ENCODE measurements at regions not wholly inside any gene's neighbourhood (a gene's known extent, or its start where the extent isn't known, plus 50 kb on each side); places are given as distances from the start of the nearest gene placed in this dataset.
"Not testable (repeated sequence)": the region's sequence is repeated elsewhere in the genome, so short reads cannot be mapped to it uniquely, and the experiment has no call there.

DNA sequence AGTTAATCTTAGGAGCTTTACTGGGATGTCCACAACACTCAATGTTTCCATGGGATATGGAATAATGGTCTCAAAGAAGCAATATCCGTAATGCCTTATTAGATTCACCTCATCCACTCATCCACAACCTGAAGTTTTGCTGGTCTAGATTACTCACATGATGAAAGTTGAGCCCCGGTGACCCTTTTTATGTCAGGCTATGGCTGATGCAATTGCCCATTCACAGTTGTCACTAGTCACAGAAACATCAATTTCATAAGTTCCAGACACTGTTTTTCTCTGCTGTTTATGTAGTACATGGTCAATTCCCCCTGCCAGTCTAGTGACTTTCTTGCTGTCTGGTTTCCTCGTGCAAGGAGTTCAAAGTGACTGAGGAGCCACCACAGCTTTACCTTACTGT lies 491.2 kb upstream of the ATXN8OS start:
- WGBS, 2 donors: 88 to 94% methylated on average over 3 of the region's 3 CpGs

GRCh38 chr13:69615055-69615454 lies 492.6 kb upstream of the ATXN8OS start:
- H3K9me3 ChIP-seq; H3K27me3 ChIP-seq; H3K27ac ChIP-seq; DNase-seq; H3K36me3 ChIP-seq; H3K4me3 ChIP-seq (replicated peaks in 1 of 3); H3K4me1 ChIP-seq; intact Hi-C loops (cut with DNase I): not testable (repeated sequence)
- 73% methylated on average over 7 of the region's 8 CpGs for WGBS, 2 donors

More for the DNA sequence above, 491.2 kb upstream of the ATXN8OS start:
- Histone ChIP-seq H3K9me3 (no peaks in the 10 kb centered on the region), H3K4me3 (replicated peaks in 1 of 3) (no peak overlapping the region), H3K36me3 (no peaks in the 10 kb centered on the region), H3K27ac (no peak overlapping the region), H3K27me3 (no peaks in the 10 kb centered on the region), H3K4me1 (no peaks in the 10 kb centered on the region)
- TF ChIP-seq POLR2A (IDR thresholded peaks at IDR 0.05): no peak
- no peak for TF ChIP-seq CTCF (IDR thresholded peaks at IDR 0.05)
- intact Hi-C loops (cut with DNase I): no loop called here
- no peak for DNase-seq

DNA sequence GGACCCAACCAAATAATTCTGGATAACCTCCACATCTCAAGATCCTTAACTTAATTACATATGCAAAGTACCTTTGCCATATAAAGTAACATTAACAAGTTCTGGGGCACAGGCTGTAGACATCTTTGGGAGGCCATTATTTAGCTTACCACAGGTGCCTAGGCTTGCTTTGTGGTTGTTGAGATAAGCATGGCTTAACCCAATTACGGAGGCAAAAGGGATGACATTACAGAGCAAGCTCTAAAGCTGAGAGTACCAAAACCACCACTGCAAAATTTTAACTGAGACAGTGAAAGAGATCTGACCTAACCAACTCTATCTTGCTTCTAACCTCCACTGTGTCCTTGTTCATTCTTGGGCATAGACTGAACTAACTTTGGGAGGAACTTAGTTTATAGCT lies 502.9 kb upstream of the ATXN8OS start:
- Histone ChIP-seq H3K27me3 (no peaks in the 10 kb centered on the region), H3K36me3 (no peaks in the 10 kb centered on the region), H3K4me1 (no peaks in the 10 kb centered on the region), H3K27ac (no peak overlapping the region), H3K4me3 (replicated peaks in 1 of 3) (no peak overlapping the region), H3K9me3 (no peaks in the 10 kb centered on the region)
- DNase-seq: no peak
- 36 to 74% methylated on average over 1 of the region's 1 CpG for WGBS, 2 donors
- intact Hi-C loops (cut with DNase I): no loop called here
- no peak for TF ChIP-seq POLR2A (IDR thresholded peaks at IDR 0.05)
- TF ChIP-seq CTCF (IDR thresholded peaks at IDR 0.05): no peak

- no peaks in the 10 kb centered on the region for H3K27me3 ChIP-seq
- DNase-seq: no peak
- intact Hi-C loops (cut with DNase I): no loop called here
- H3K4me3 ChIP-seq (replicated peaks in 1 of 3): no peak overlapping the region
- H3K36me3 ChIP-seq: no peaks in the 10 kb centered on the region
- WGBS, 2 donors: 89 to 93% methylated on average over 3 of the region's 3 CpGs
- no peak for TF ChIP-seq CTCF (IDR thresholded peaks at IDR 0.05)
- no peak for TF ChIP-seq POLR2A (IDR thresholded peaks at IDR 0.05)
- no peak overlapping the region for H3K27ac ChIP-seq
- H3K4me1 ChIP-seq: no peaks in the 10 kb centered on the region
- H3K9me3 ChIP-seq: no peaks in the 10 kb centered on the region
Measured at GRCh38 chr13:69603144-69603853, 504.3 kb upstream of the ATXN8OS start.

GRCh38 chr13:69601661-69602060 lies 506.0 kb upstream of the ATXN8OS start:
- TF ChIP-seq CTCF (IDR thresholded peaks at IDR 0.05) (no peak), POLR2A (IDR thresholded peaks at IDR 0.05) (no peak)
- Histone ChIP-seq H3K4me3 (replicated peaks in 1 of 3) (no peak overlapping the region), H3K36me3 (no peaks in the 10 kb centered on the region), H3K27ac (no peak overlapping the region), H3K4me1 (no peaks in the 10 kb centered on the region), H3K9me3 (no peaks in the 10 kb centered on the region), H3K27me3 (no peaks in the 10 kb centered on the region)
- WGBS, 2 donors: 71 to 76% methylated on average over 3 of the region's 3 CpGs
- no peak for DNase-seq
- intact Hi-C loops (cut with DNase I): no loop called here
